Neutrophil (primary cell): ENCODE measurements at regions not wholly inside any gene's neighbourhood (a gene's known extent, or its start where the extent isn't known, plus 50 kb on each side); places are given as distances from the start of the nearest gene placed in this dataset.

Source experiments
- H3K27ac ChIP-seq: fragments of 200-600 bp; sonication (generic); 2 replicates; pipeline ENCODE4 v1.5.1; 2016; ENCODE audit warnings: mild to moderate bottlenecking, moderate library complexity
- H3K27me3 ChIP-seq: fragments of 200-600 bp; sonication (generic); 2 replicates; pipeline ENCODE4 v1.6.0; 2016; ENCODE audit warnings: mild to moderate bottlenecking
- H3K36me3 ChIP-seq: fragments of 200-600 bp; sonication (generic); 2 replicates; pipeline ENCODE4 v1.5.1; 2017
- H3K4me1 ChIP-seq, 2 experiments: fragments of 200-600 bp in 1 of 2; sonication (generic) in 1 of 2; 1 replicate in 1 of 2; 2 replicates in 1 of 2; pipeline versions ENCODE4 v1.5.1 to v1.6.1; 2013 to 2016; ENCODE audit warnings: low read depth in 1 of 2, low read length in 1 of 2, mild to moderate bottlenecking in 1 of 2, moderate library complexity in 1 of 2; ENCODE audit not compliant: control insufficient read depth in 1 of 2, insufficient read depth in 1 of 2
- H3K4me3 ChIP-seq, 2 experiments: fragments of 200-600 bp in 1 of 2; sonication (generic) in 1 of 2; 1 replicate in 1 of 2; 2 replicates in 1 of 2; pipeline ENCODE4 v1.5.1; 2013 to 2016; ENCODE audit warnings: low read depth in 1 of 2, low read length in 1 of 2, mild to moderate bottlenecking in 1 of 2, moderate library complexity in 1 of 2
- H3K9me3 ChIP-seq: fragments of 200-600 bp; sonication (generic); 2 replicates; pipeline ENCODE4 v1.5.1; 2016
- TF ChIP-seq, protein P1 (sequence below): fragments of 200-600 bp; sonication (generic); IDR thresholded peaks from 2 replicates; pipeline ENCODE4 v1.5.1; 2016; ENCODE audit warnings: antibody characterized with exemption

DNA sequence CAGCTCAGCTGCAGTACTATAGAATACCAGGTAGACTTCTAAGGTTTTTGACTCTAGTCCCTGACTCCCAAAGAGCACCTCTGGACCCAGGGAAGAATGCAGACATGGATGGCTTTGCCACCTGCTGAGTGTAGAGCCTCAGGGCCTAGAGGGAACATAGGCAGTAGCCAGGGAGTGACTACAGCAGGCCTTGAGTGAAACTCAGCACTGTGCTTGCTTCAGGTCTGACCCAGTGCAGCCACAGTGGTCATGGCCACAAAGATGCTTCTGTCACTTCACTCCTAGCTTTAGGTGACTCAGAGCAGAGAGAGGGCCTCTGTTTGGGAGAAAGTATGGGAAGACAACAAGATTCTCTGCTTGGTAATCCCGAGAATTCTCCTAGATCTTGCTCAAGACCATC is 162.2 kb upstream of the ITGA4 start:
- H3K9me3 ChIP-seq: no peaks in the 10 kb centered on the region
- H3K4me3 ChIP-seq: no peak overlapping the region
- H3K27ac ChIP-seq: no peak overlapping the region
- no peaks in the 10 kb centered on the region for H3K4me1 ChIP-seq
- TF ChIP-seq, protein P1, sequence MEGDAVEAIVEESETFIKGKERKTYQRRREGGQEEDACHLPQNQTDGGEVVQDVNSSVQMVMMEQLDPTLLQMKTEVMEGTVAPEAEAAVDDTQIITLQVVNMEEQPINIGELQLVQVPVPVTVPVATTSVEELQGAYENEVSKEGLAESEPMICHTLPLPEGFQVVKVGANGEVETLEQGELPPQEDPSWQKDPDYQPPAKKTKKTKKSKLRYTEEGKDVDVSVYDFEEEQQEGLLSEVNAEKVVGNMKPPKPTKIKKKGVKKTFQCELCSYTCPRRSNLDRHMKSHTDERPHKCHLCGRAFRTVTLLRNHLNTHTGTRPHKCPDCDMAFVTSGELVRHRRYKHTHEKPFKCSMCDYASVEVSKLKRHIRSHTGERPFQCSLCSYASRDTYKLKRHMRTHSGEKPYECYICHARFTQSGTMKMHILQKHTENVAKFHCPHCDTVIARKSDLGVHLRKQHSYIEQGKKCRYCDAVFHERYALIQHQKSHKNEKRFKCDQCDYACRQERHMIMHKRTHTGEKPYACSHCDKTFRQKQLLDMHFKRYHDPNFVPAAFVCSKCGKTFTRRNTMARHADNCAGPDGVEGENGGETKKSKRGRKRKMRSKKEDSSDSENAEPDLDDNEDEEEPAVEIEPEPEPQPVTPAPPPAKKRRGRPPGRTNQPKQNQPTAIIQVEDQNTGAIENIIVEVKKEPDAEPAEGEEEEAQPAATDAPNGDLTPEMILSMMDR: no peak
- no peaks in the 10 kb centered on the region for H3K27me3 ChIP-seq
- no peaks in the 10 kb centered on the region for H3K36me3 ChIP-seq

- peaks cover 28 to 34% of the 10 kb centered on the region in 2 experiments for H3K4me1 ChIP-seq
- no peaks in the 10 kb centered on the region for H3K36me3 ChIP-seq
- no peak overlapping the region for H3K4me3 ChIP-seq
- H3K9me3 ChIP-seq: no peaks in the 10 kb centered on the region
- H3K27me3 ChIP-seq: no peaks in the 10 kb centered on the region
- TF ChIP-seq, protein P1: no peak
- H3K27ac ChIP-seq: peak overlapping the region; percentile 29
Observed at GRCh38 chr2:181300600-181301291, 156.4 kb upstream of the ITGA4 start.

- Histone ChIP-seq H3K27ac (peak overlapping the region; percentile 69), H3K36me3 (no peaks in the 10 kb centered on the region), H3K27me3 (no peaks in the 10 kb centered on the region), H3K4me1 (peaks cover 58 to 67% of the 10 kb centered on the region in 2 experiments), H3K9me3 (no peaks in the 10 kb centered on the region), H3K4me3 (no peak overlapping the region)
- TF ChIP-seq, protein P1: no peak
Observed at GRCh38 chr2:181304011-181304844, 153.0 kb upstream of the ITGA4 start.

- no peaks in the 10 kb centered on the region for H3K9me3 ChIP-seq
- TF ChIP-seq, protein P1: no peak
Observed at GRCh38 chr2:181305301-181306123, 151.7 kb upstream of the ITGA4 start.

GRCh38 chr2:181306785-181307184 is 150.4 kb upstream of the ITGA4 start:
- H3K4me1 ChIP-seq: peaks cover 67 to 68% of the 10 kb centered on the region in 2 experiments
- no peak overlapping the region for H3K4me3 ChIP-seq

More at GRCh38 chr2:181305301-181306123, 151.7 kb upstream of the ITGA4 start:
- H3K27me3 ChIP-seq: no peaks in the 10 kb centered on the region
- no peak overlapping the region for H3K4me3 ChIP-seq
- no peaks in the 10 kb centered on the region for H3K36me3 ChIP-seq
- peak overlapping the region; percentile 69 for H3K27ac ChIP-seq
- peaks cover 65 to 74% of the 10 kb centered on the region in 2 experiments for H3K4me1 ChIP-seq

More at GRCh38 chr2:181306785-181307184, 150.4 kb upstream of the ITGA4 start:
- Histone ChIP-seq H3K27ac (peak overlapping the region; percentile 69), H3K27me3 (no peaks in the 10 kb centered on the region), H3K9me3 (no peaks in the 10 kb centered on the region), H3K36me3 (no peaks in the 10 kb centered on the region)
- TF ChIP-seq, protein P1: no peak
